Dedifferentiated amniotic fluid mesenchymal stem cell (primary cell): ENCODE measurements at regions not wholly inside any gene's neighbourhood (a gene's known extent, or its start where the extent isn't known, plus 50 kb on each side); places are given as distances from the start of the nearest gene placed in this dataset.
A peak's percentile ranks its signal among the peaks of the same experiment; 100 is the strongest.

Source experiments
- DNase-seq: peaks from one replicate; pipeline ENCODE4 v3.0.0-alpha.2; 2016; ENCODE audit errors: extremely low spot score

- DNase-seq = no peak
These were observed 217.1 kb upstream of the LDB2 start for GRCh38 chr4:17115583-17115982.

- no peak for DNase-seq
These were observed 213.8 kb upstream of the LDB2 start for GRCh38 chr4:17112292-17112659.

GRCh38 chr4:17109126-17109525 lies 210.7 kb upstream of the LDB2 start:
- DNase-seq = no peak

GRCh38 chr4:17103231-17103630 lies 204.8 kb upstream of the LDB2 start:
- peak; percentile 79 for DNase-seq

- no peak for DNase-seq
These were observed 200.6 kb upstream of the LDB2 start for GRCh38 chr4:17098996-17099395.

GRCh38 chr4:17098401-17098800 lies 200.0 kb upstream of the LDB2 start:
- no peak for DNase-seq

- no peak for DNase-seq
These were observed 198.9 kb upstream of the LDB2 start for GRCh38 chr4:17097362-17097761.

- no peak for DNase-seq
These were observed 198.2 kb upstream of the LDB2 start for GRCh38 chr4:17096692-17097091.

GRCh38 chr4:17095771-17096170 lies 197.3 kb upstream of the LDB2 start:
- DNase-seq = no peak

- DNase-seq = no peak
These were observed 196.4 kb upstream of the LDB2 start for GRCh38 chr4:17094876-17095210.

GRCh38 chr4:17094159-17094875 lies 195.9 kb upstream of the LDB2 start:
- no peak for DNase-seq

- no peak for DNase-seq
These were observed 195.0 kb upstream of the LDB2 start for GRCh38 chr4:17093481-17093880.

- no peak for DNase-seq
These were observed 194.4 kb upstream of the LDB2 start for GRCh38 chr4:17092736-17093437.

GRCh38 chr4:17091104-17091503 lies 192.7 kb upstream of the LDB2 start:
- no peak for DNase-seq

GRCh38 chr4:17090063-17090462 lies 191.6 kb upstream of the LDB2 start:
- no peak for DNase-seq

- DNase-seq = no peak
These were observed 187.0 kb upstream of the LDB2 start for GRCh38 chr4:17085416-17085815.

- DNase-seq = no peak
These were observed 183.7 kb upstream of the LDB2 start for GRCh38 chr4:17082186-17082585.

GRCh38 chr4:17081179-17081578 lies 182.7 kb upstream of the LDB2 start:
- no peak for DNase-seq

- no peak for DNase-seq
These were observed 178.7 kb upstream of the LDB2 start for GRCh38 chr4:17077105-17077504.

- no peak for DNase-seq
These were observed 174.0 kb upstream of the LDB2 start for GRCh38 chr4:17072483-17072882.

GRCh38 chr4:17068891-17069290 lies 170.4 kb upstream of the LDB2 start:
- no peak for DNase-seq

GRCh38 chr4:17068392-17068791 lies 169.9 kb upstream of the LDB2 start:
- no peak for DNase-seq

GRCh38 chr4:17066972-17067371 lies 168.5 kb upstream of the LDB2 start:
- DNase-seq = peak; percentile 90

- no peak for DNase-seq
These were observed 167.8 kb upstream of the LDB2 start for GRCh38 chr4:17066236-17066635.
